ENCODE measurements at regions not wholly inside any gene's neighbourhood (a gene's known extent, or its start where the extent isn't known, plus 50 kb on each side); places are given as distances from the start of the nearest gene placed in this dataset.

GRCh38 chr1:38287547-38287946 lies 241.0 kb upstream of the POU3F1 start:
- H4K20me1 ChIP-seq (ENCODE audit: insufficient read depth) = no peaks in the 10 kb centered on the region
- H3K79me2 ChIP-seq (replicated peaks; ENCODE audit: insufficient read depth, low read length) = no peaks in the 10 kb centered on the region
- no peaks in the 10 kb centered on the region for H3K27me3 ChIP-seq (ENCODE audit: insufficient read depth, low read depth, low read length)
- no peak overlapping the region for H3K4me2 ChIP-seq (ENCODE audit: low read length)
- no peak overlapping the region for H2AFZ ChIP-seq (ENCODE audit: low read depth, low read length)
- H3K9me2 ChIP-seq (ENCODE audit: insufficient read depth, low read length) = no peaks in the 10 kb centered on the region
- no peaks in the 10 kb centered on the region for H3F3A ChIP-seq (ENCODE audit: insufficient read depth, low read length, poor library complexity, severe bottlenecking)
- H3K27ac ChIP-seq (ENCODE audit: low read length) = no peak overlapping the region
- no peak overlapping the region for H3K9ac ChIP-seq (ENCODE audit: low read length)
- no peaks in the 10 kb centered on the region for H3K36me3 ChIP-seq (ENCODE audit: insufficient read depth, low read length)
- H3K4me3 ChIP-seq (ENCODE audit: low read length) = no peak overlapping the region
- H3K9me3 ChIP-seq (ENCODE audit: low read length) = no peaks in the 10 kb centered on the region
- TF ChIP-seq RAD21 (conservative IDR thresholded peaks at IDR 0.05) (no peak), SMC3 (conservative IDR thresholded peaks at IDR 0.05; ENCODE audit: poor library complexity) (no peak), EP300 (conservative IDR thresholded peaks at IDR 0.05; ENCODE audit: poor library complexity, severe bottlenecking) (no peak), POLR2AphosphoS5 (IDR thresholded peaks at IDR 0.05) (no peak), EZH2 (IDR thresholded peaks at IDR 0.05; ENCODE audit: borderline replicate concordance, insufficient read depth, low read length, poor library complexity, severe bottlenecking) (no peak), MXI1 (conservative IDR thresholded peaks at IDR 0.05; ENCODE audit: poor library complexity, severe bottlenecking) (no peak), CTCF (IDR thresholded peaks at IDR 0.05; ENCODE audit: poor library complexity, severe bottlenecking) (no peak), TAF1 (IDR thresholded peaks at IDR 0.05; ENCODE audit: low read depth) (no peak)
- TF ChIP-seq, protein P1, sequence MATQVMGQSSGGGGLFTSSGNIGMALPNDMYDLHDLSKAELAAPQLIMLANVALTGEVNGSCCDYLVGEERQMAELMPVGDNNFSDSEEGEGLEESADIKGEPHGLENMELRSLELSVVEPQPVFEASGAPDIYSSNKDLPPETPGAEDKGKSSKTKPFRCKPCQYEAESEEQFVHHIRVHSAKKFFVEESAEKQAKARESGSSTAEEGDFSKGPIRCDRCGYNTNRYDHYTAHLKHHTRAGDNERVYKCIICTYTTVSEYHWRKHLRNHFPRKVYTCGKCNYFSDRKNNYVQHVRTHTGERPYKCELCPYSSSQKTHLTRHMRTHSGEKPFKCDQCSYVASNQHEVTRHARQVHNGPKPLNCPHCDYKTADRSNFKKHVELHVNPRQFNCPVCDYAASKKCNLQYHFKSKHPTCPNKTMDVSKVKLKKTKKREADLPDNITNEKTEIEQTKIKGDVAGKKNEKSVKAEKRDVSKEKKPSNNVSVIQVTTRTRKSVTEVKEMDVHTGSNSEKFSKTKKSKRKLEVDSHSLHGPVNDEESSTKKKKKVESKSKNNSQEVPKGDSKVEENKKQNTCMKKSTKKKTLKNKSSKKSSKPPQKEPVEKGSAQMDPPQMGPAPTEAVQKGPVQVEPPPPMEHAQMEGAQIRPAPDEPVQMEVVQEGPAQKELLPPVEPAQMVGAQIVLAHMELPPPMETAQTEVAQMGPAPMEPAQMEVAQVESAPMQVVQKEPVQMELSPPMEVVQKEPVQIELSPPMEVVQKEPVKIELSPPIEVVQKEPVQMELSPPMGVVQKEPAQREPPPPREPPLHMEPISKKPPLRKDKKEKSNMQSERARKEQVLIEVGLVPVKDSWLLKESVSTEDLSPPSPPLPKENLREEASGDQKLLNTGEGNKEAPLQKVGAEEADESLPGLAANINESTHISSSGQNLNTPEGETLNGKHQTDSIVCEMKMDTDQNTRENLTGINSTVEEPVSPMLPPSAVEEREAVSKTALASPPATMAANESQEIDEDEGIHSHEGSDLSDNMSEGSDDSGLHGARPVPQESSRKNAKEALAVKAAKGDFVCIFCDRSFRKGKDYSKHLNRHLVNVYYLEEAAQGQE (IDR thresholded peaks at IDR 0.05; ENCODE audit: borderline replicate concordance) = no peak

DNA sequence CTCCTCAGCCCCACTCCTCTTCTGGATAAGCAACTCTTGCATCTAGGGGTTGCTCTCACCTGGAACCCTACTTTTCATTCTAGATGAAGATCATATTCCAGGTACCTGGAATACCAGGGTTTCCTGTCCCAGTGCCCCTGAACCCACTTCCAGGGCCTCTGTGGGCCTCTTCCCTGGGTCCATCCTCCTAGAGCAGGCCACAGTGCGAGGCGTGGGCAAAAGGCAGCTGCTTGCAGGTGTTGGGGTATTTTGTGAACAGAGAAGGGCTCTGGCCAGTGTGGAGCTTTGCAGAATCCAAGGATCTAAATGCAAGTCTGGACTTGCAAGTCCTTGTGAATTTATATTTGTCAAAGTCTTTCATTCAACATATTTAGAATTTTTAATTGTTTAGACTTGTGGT lies 240.4 kb upstream of the POU3F1 start:
- no peaks in the 10 kb centered on the region for H3K79me2 ChIP-seq (replicated peaks; ENCODE audit: insufficient read depth, low read length)
- H3K27ac ChIP-seq (ENCODE audit: low read length) = no peak overlapping the region
- no peaks in the 10 kb centered on the region for H3K9me3 ChIP-seq (ENCODE audit: low read length)
- no peak overlapping the region for H3K4me2 ChIP-seq (ENCODE audit: low read length)
- H3K9me2 ChIP-seq (ENCODE audit: insufficient read depth, low read length) = no peaks in the 10 kb centered on the region
- H3K36me3 ChIP-seq (ENCODE audit: insufficient read depth, low read length) = no peaks in the 10 kb centered on the region
- H4K20me1 ChIP-seq (ENCODE audit: insufficient read depth) = no peaks in the 10 kb centered on the region
- TF ChIP-seq CTCF (IDR thresholded peaks at IDR 0.05; ENCODE audit: poor library complexity, severe bottlenecking) = no peak
- no peak for TF ChIP-seq TAF1 (IDR thresholded peaks at IDR 0.05; ENCODE audit: low read depth)
- TF ChIP-seq, protein P1 (IDR thresholded peaks at IDR 0.05; ENCODE audit: borderline replicate concordance) = no peak
- no peak for TF ChIP-seq EZH2 (IDR thresholded peaks at IDR 0.05; ENCODE audit: borderline replicate concordance, insufficient read depth, low read length, poor library complexity, severe bottlenecking)
- TF ChIP-seq POLR2AphosphoS5 (IDR thresholded peaks at IDR 0.05) = no peak
- TF ChIP-seq EP300 (conservative IDR thresholded peaks at IDR 0.05; ENCODE audit: poor library complexity, severe bottlenecking) = no peak
- no peak for TF ChIP-seq MXI1 (conservative IDR thresholded peaks at IDR 0.05; ENCODE audit: poor library complexity, severe bottlenecking)
- no peak for TF ChIP-seq SMC3 (conservative IDR thresholded peaks at IDR 0.05; ENCODE audit: poor library complexity)
- no peak for TF ChIP-seq RAD21 (conservative IDR thresholded peaks at IDR 0.05)
- no peak overlapping the region for H2AFZ ChIP-seq (ENCODE audit: low read depth, low read length)
- no peaks in the 10 kb centered on the region for H3F3A ChIP-seq (ENCODE audit: insufficient read depth, low read length, poor library complexity, severe bottlenecking)
- no peak overlapping the region for H3K9ac ChIP-seq (ENCODE audit: low read length)
- H3K4me3 ChIP-seq (ENCODE audit: low read length) = no peak overlapping the region
- H3K27me3 ChIP-seq (ENCODE audit: insufficient read depth, low read depth, low read length) = no peaks in the 10 kb centered on the region

All from neural cell (in vitro differentiated cells).